Gastroesophageal sphincter (tissue), 4 donors: ENCODE measurements at regions not wholly inside any gene's neighbourhood (a gene's known extent, or its start where the extent isn't known, plus 50 kb on each side); places are given as distances from the start of the nearest gene placed in this dataset.

Experiments
- ATAC-seq: fragments of 150-250 bp; one replicate; pipeline ENCODE4 v1.9.1; 2016; ENCODE audit warnings: mild to moderate bottlenecking, moderate library complexity
- H3K27ac ChIP-seq, 4 donors: fragments of 200-600 bp; sonication (generic) in 3 of 4; 1 replicate in 3 of 4; 2 replicates in 1 of 4; pipeline ENCODE4 v1.5.1; 2016 to 2019
- H3K27me3 ChIP-seq: fragments of 200-600 bp; sonication (generic); one replicate; pipeline ENCODE4 v1.5.1; 2019
- H3K36me3 ChIP-seq, 2 donors: fragments of 200-600 bp; sonication (generic); one replicate each; pipeline ENCODE4 v1.5.1; 2019; ENCODE audit warnings: control low read depth in 1 of 2
- H3K4me1 ChIP-seq, 3 donors: fragments of 200-600 bp; sonication (generic); 1 replicate in 2 of 3; 2 replicates in 1 of 3; pipeline ENCODE4 v1.5.1; 2016 to 2019; ENCODE audit warnings: control low read depth in 2 of 3
- H3K4me3 ChIP-seq, 2 donors: fragments of 200-600 bp; sonication (generic); one replicate each; pipeline ENCODE4 v1.5.1; 2019; ENCODE audit warnings: mild to moderate bottlenecking in 1 of 2, moderate library complexity in 1 of 2
- H3K9me3 ChIP-seq, 3 donors: fragments of 200-600 bp; sonication (generic); one replicate each; pipeline ENCODE4 v1.5.1; 2017 to 2019; ENCODE audit warnings: control low read depth in 2 of 3
- EP300 ChIP-seq: sonication (generic); formaldehyde crosslinking; IDR thresholded peaks from one replicate; pipeline ENCODE4 v1.6.1; 2017; ENCODE audit warnings: antibody characterized with exemption, mild to moderate bottlenecking
- POLR2A ChIP-seq, 2 donors: fragments of 450-650 bp; IDR thresholded peaks; one replicate each; pipeline ENCODE4 v1.6.1; 2017; ENCODE audit warnings: antibody characterized with exemption in 2 of 2, mild to moderate bottlenecking in 2 of 2, moderate library complexity in 1 of 2
- POLR2AphosphoS5 ChIP-seq: sonication (generic); formaldehyde crosslinking; IDR thresholded peaks from one replicate; pipeline ENCODE4 v1.6.1; 2017; ENCODE audit warnings: antibody characterized with exemption
- WGBS, 2 donors: methylation state at CpG; one replicate each; pipeline ENCODE4 v1.1.5; 2018; ENCODE audit warnings: low coverage in 1 of 2; 5-methylcytosine and 5-hydroxymethylcytosine counted together
- TF ChIP-seq, protein P1 (sequence below), 4 experiments: fragments of 200-600 bp in 2 of 4; fragments of 450-650 bp in 2 of 4; sonication (generic) in 1 of 4; IDR thresholded peaks; one replicate each; pipeline ENCODE4 v1.5.1; 2017 to 2019; ENCODE audit warnings: antibody characterized with exemption in 4 of 4, mild to moderate bottlenecking in 2 of 4, moderate library complexity in 2 of 4

DNA sequence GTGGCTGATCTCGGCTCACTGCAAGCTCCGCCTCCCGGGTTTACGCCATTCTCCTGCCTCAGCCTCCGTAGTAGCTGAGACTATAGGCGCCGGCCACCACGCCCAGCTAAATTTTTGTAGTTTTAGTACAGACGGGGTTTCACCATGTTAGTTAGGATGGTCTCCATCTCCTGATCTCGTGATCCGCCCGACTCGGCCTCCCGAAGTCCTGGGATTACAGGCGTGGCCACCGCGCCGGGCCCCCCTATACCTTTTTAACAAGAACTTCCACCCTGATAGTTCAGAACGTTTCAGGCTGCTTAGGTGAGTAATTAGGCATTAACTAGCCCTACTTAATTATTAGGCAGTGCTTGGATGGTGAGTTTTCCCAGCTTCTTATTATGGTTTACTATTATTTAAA lies 552.5 kb downstream of the BCKDHB start:
- Histone ChIP-seq H3K36me3 (no peaks in the 10 kb centered on the region), H3K4me1 (no peaks in the 10 kb centered on the region), H3K9me3 (no peaks in the 10 kb centered on the region), H3K27ac (no peak overlapping the region), H3K27me3 (no peaks in the 10 kb centered on the region), H3K4me3 (no peak overlapping the region)
- TF ChIP-seq, protein P1, sequence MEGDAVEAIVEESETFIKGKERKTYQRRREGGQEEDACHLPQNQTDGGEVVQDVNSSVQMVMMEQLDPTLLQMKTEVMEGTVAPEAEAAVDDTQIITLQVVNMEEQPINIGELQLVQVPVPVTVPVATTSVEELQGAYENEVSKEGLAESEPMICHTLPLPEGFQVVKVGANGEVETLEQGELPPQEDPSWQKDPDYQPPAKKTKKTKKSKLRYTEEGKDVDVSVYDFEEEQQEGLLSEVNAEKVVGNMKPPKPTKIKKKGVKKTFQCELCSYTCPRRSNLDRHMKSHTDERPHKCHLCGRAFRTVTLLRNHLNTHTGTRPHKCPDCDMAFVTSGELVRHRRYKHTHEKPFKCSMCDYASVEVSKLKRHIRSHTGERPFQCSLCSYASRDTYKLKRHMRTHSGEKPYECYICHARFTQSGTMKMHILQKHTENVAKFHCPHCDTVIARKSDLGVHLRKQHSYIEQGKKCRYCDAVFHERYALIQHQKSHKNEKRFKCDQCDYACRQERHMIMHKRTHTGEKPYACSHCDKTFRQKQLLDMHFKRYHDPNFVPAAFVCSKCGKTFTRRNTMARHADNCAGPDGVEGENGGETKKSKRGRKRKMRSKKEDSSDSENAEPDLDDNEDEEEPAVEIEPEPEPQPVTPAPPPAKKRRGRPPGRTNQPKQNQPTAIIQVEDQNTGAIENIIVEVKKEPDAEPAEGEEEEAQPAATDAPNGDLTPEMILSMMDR (IDR thresholded peaks at IDR 0.05) = no peak
- ATAC-seq = no peak
- WGBS, 2 donors = 89 to 98% methylated on average over 5 to 15 of the region's 19 CpGs

GRCh38 chr6:80647156-80647555 lies 540.7 kb downstream of the BCKDHB start:
- TF ChIP-seq POLR2A (IDR thresholded peaks at IDR 0.05) (no peak), POLR2AphosphoS5 (no peak)
- TF ChIP-seq, protein P1 (IDR thresholded peaks at IDR 0.05) = no peak
- Histone ChIP-seq H3K4me3 (no peak overlapping the region), H3K36me3 (no peaks in the 10 kb centered on the region), H3K9me3 (no peaks in the 10 kb centered on the region), H3K27me3 (no peaks in the 10 kb centered on the region), H3K4me1 (no peaks in the 10 kb centered on the region), H3K27ac (no peak overlapping the region)
- no peak for ATAC-seq
- WGBS, 2 donors = 65 to 68% methylated on average over 4 of the region's 4 CpGs

GRCh38 chr6:80643881-80644280 lies 537.4 kb downstream of the BCKDHB start:
- H3K27me3 ChIP-seq = no peaks in the 10 kb centered on the region
- no peak overlapping the region for H3K27ac ChIP-seq
- no peak overlapping the region for H3K4me3 ChIP-seq
- H3K4me1 ChIP-seq = no peaks in the 10 kb centered on the region
- TF ChIP-seq, protein P1 (IDR thresholded peaks at IDR 0.05) = no peak
- TF ChIP-seq POLR2A (IDR thresholded peaks at IDR 0.05) (no peak), EP300 (no peak), POLR2AphosphoS5 (no peak)
- ATAC-seq = no peak
- WGBS, 2 donors = 84 to 93% methylated on average over 2 of the region's 2 CpGs
- no peaks in the 10 kb centered on the region for H3K36me3 ChIP-seq
- H3K9me3 ChIP-seq = no peaks in the 10 kb centered on the region

DNA sequence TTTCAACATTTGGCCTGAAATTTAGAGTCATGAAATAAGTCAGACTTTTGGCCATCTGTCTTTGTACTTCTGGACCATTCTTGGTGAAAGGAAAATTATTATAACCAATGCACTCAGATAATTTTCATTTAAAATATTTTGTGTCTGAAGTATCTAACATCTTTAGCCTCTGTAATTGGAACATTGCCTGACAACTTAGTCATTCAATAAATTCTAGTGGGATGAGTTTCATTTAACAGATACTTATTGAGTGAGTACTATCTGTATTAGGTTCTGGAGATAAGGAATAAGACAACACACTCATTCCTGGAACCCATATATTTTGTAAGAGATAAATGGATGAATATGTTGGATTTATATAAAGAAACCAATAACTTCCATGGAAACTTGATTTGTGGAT lies 536.0 kb downstream of the BCKDHB start:
- ATAC-seq = no peak
- no peaks in the 10 kb centered on the region for H3K27me3 ChIP-seq
- no peak for TF ChIP-seq EP300
- TF ChIP-seq POLR2A (IDR thresholded peaks at IDR 0.05) = no peak
- H3K4me1 ChIP-seq = no peaks in the 10 kb centered on the region
- no peak overlapping the region for H3K27ac ChIP-seq
- H3K9me3 ChIP-seq = no peaks in the 10 kb centered on the region
- H3K36me3 ChIP-seq = no peaks in the 10 kb centered on the region
- H3K4me3 ChIP-seq = no peak overlapping the region

DNA sequence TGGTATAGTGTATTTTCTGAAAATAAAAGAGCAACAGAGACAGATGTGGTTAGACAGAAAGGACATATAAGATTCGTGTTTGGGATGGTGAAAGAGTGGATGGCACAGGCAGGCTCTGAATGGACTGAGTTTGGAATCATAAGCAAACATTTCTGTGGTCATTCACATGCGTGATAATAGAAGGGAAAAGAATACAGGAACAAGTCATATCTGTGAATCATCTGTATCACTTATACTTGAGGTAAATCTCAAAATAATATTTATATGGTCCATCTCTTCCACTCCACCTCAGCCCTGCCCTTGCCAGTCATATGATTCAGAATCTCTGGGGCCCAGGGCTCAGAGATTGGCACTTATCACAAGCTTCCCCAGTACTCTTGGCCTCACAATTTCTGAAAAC lies 535.1 kb downstream of the BCKDHB start:
- H3K36me3 ChIP-seq = no peaks in the 10 kb centered on the region
- no peaks in the 10 kb centered on the region for H3K9me3 ChIP-seq
- ATAC-seq = no peak
- H3K4me1 ChIP-seq = no peaks in the 10 kb centered on the region
- H3K27ac ChIP-seq = no peak overlapping the region
- 85% methylated on average over 2 of the region's 2 CpGs for WGBS, 2 donors
- H3K4me3 ChIP-seq = no peak overlapping the region
- TF ChIP-seq EP300 (no peak), POLR2A (IDR thresholded peaks at IDR 0.05) (no peak), POLR2AphosphoS5 (no peak)
- TF ChIP-seq, protein P1 (IDR thresholded peaks at IDR 0.05) = no peak
- no peaks in the 10 kb centered on the region for H3K27me3 ChIP-seq

- H3K27ac ChIP-seq = no peak overlapping the region
- no peak for ATAC-seq
- 67 to 77% methylated on average over 1 of the region's 1 CpG for WGBS, 2 donors
Observed at GRCh38 chr6:80640176-80640575, 533.7 kb downstream of the BCKDHB start.

More at GRCh38 chr6:80640176-80640575, 533.7 kb downstream of the BCKDHB start:
- Histone ChIP-seq H3K9me3 (no peaks in the 10 kb centered on the region), H3K4me3 (no peak overlapping the region), H3K36me3 (no peaks in the 10 kb centered on the region), H3K27me3 (no peaks in the 10 kb centered on the region), H3K4me1 (no peaks in the 10 kb centered on the region)
- TF ChIP-seq POLR2A (IDR thresholded peaks at IDR 0.05) = no peak
